IMR-90 (cell line): ENCODE measurements at regions not wholly inside any gene's neighbourhood (a gene's known extent, or its start where the extent isn't known, plus 50 kb on each side); places are given as distances from the start of the nearest gene placed in this dataset.

Source experiments
- ATAC-seq: fragments of 200-7000 bp; cut with Tn5 transposase; 2 replicates; pipeline ENCODE4 v1.9.1; 2020; ENCODE audit warnings: low read depth, mild to moderate bottlenecking, moderate library complexity
- BruUV-seq: library from RNA; stranded (reverse); fragments of 400-500 nt; replicated peaks from 2 replicates; lab custom pipeline; 2021; lab: Mats Ljungman, UMichigan
- CTCF ChIA-PET: fragments of 300-600 bp; formaldehyde crosslinking; extraction: SDS; loops from one replicate; lab custom pipeline; 2021; ENCODE audit warnings: antibody characterized with exemption; lab: Yijun Ruan, JAX
- POLR2A ChIA-PET: fragments of 300-600 bp; sonication (Branson Sonifier 250); formaldehyde crosslinking; loops from one replicate; lab custom pipeline; 2022; ENCODE audit warnings: antibody characterized with exemption; ENCODE audit not compliant: unreplicated experiment; lab: Charles Lee
- DNase-seq: peaks from one replicate; pipeline ENCODE4 v3.0.0; 2013
- H2AFZ ChIP-seq: replicated peaks from 2 replicates; pipeline ENCODE3; 2013; ENCODE audit warnings: low read length, mild to moderate bottlenecking; ENCODE audit not compliant: poor library complexity
- H2AK5ac ChIP-seq: 2 replicates; pipeline ENCODE4 v1.6.1; 2013; ENCODE audit warnings: low read depth, low read length, inconsistent platforms
- H2AK9ac ChIP-seq: replicated peaks from 2 replicates; pipeline ENCODE3; 2013; ENCODE audit warnings: mild to moderate bottlenecking, low read depth, low read length, moderate library complexity; ENCODE audit not compliant: poor library complexity
- H2BK120ac ChIP-seq: 2 replicates; pipeline ENCODE4 v1.6.1; 2013; ENCODE audit warnings: low read depth, low read length, inconsistent platforms
- H2BK15ac ChIP-seq: 3 replicates; pipeline ENCODE4 v1.6.1; 2013; ENCODE audit warnings: low read depth, low read length, inconsistent platforms
- H2BK20ac ChIP-seq: 2 replicates; pipeline ENCODE4 v1.6.1; 2013; ENCODE audit warnings: low read depth, mild to moderate bottlenecking, inconsistent platforms, low read length, moderate library complexity
- H2BK5ac ChIP-seq: 2 replicates; pipeline ENCODE4 v1.6.1; 2013; ENCODE audit warnings: mild to moderate bottlenecking, low read depth, low read length, inconsistent platforms; ENCODE audit not compliant: poor library complexity, severe bottlenecking
- H3K14ac ChIP-seq: replicated peaks from 2 replicates; pipeline ENCODE4 v1.6.1; 2013; ENCODE audit warnings: low read depth, low read length, inconsistent platforms
- H3K18ac ChIP-seq: 2 replicates; pipeline ENCODE4 v1.6.1; 2013; ENCODE audit warnings: low read depth, low read length, control low read depth
- H3K23ac ChIP-seq: 2 replicates; pipeline ENCODE4 v1.6.1; 2013; ENCODE audit warnings: low read depth, low read length, inconsistent platforms
- H3K27ac ChIP-seq: 2 replicates; pipeline ENCODE4 v1.5.1; 2013; ENCODE audit warnings: mild to moderate bottlenecking, control low read depth, low read length; ENCODE audit not compliant: insufficient read depth
- H3K27me3 ChIP-seq: 2 replicates; pipeline ENCODE4 v1.6.1; 2013; ENCODE audit warnings: low read length; ENCODE audit not compliant: control insufficient read depth, insufficient read depth
- H3K36me3 ChIP-seq: 2 replicates; pipeline ENCODE4 v1.6.1; 2013; ENCODE audit warnings: low read length, mixed read lengths; ENCODE audit not compliant: control insufficient read depth, insufficient read depth
- H3K4ac ChIP-seq: 2 replicates; pipeline ENCODE4 v1.6.1; 2013; ENCODE audit warnings: low read depth, low read length, inconsistent platforms
- H3K4me1 ChIP-seq: 2 replicates; pipeline ENCODE4 v1.6.1; 2013; ENCODE audit warnings: low read length, mixed read lengths; ENCODE audit not compliant: control insufficient read depth, insufficient read depth
- H3K4me2 ChIP-seq: 2 replicates; pipeline ENCODE4 v1.6.1; 2013; ENCODE audit warnings: low read depth, mild to moderate bottlenecking, control low read depth, low read length, moderate library complexity
- H3K4me3 ChIP-seq: 2 replicates; pipeline ENCODE4 v1.5.1; 2013; ENCODE audit warnings: low read depth, mild to moderate bottlenecking, control low read depth, low read length, moderate library complexity; ENCODE audit not compliant: insufficient read depth
- H3K56ac ChIP-seq: 2 replicates; pipeline ENCODE4 v1.6.1; 2013; ENCODE audit warnings: low read length, inconsistent platforms; ENCODE audit not compliant: insufficient read depth; ENCODE audit errors: extremely low read depth
- H3K79me1 ChIP-seq, 2 experiments: 2 replicates each; pipeline ENCODE4 v1.6.1; 2013; ENCODE audit warnings: low read length in 2 of 2, inconsistent platforms in 1 of 2, low read depth in 1 of 2
- H3K9ac ChIP-seq: 2 replicates; pipeline ENCODE4 v1.6.1; 2013; ENCODE audit warnings: low read depth, low read length, control low read depth
- H3K9me1 ChIP-seq: 2 replicates; pipeline ENCODE4 v1.6.1; 2013; ENCODE audit warnings: low read length, inconsistent platforms; ENCODE audit not compliant: insufficient read depth
- H3K9me3 ChIP-seq: 2 replicates; pipeline ENCODE4 v1.6.1; 2013; ENCODE audit warnings: low read length; ENCODE audit not compliant: control insufficient read depth, insufficient read depth
- H4K20me1 ChIP-seq: 2 replicates; pipeline ENCODE4 v1.6.1; 2013; ENCODE audit warnings: low read length, inconsistent platforms; ENCODE audit not compliant: insufficient read depth
- H4K5ac ChIP-seq: 2 replicates; pipeline ENCODE4 v1.6.1; 2013; ENCODE audit warnings: mild to moderate bottlenecking, low read depth, low read length, control low read depth
- H4K8ac ChIP-seq, 2 experiments: 2 replicates each; pipeline ENCODE4 v1.6.1; 2013; ENCODE audit warnings: low read depth in 2 of 2, low read length in 2 of 2, control low read depth in 1 of 2, inconsistent platforms in 1 of 2
- H4K91ac ChIP-seq: 2 replicates; pipeline ENCODE4 v1.6.1; 2013; ENCODE audit warnings: low read depth, low read length, inconsistent platforms; ENCODE audit not compliant: insufficient read depth
- BHLHE40 ChIP-seq: fragments of 150-350 bp; IDR thresholded peaks from 2 replicates; pipeline ENCODE4 v1.6.1; 2016; ENCODE audit warnings: mild to moderate bottlenecking, low read depth, low read length
- CEBPB ChIP-seq: IDR thresholded peaks from 2 replicates; pipeline ENCODE4 v1.6.1; 2012; ENCODE audit warnings: low read depth, low read length, improper control_type of control experiment
- CHD1 ChIP-seq: IDR thresholded peaks from 2 replicates; pipeline ENCODE4 v1.6.1; 2012; ENCODE audit warnings: low read depth, low read length, improper control_type of control experiment
- FOS ChIP-seq: fragments of 150-350 bp; IDR thresholded peaks from 2 replicates; pipeline ENCODE4 v1.6.1; 2016; ENCODE audit warnings: low read depth, low read length
- MAFK ChIP-seq: IDR thresholded peaks from 2 replicates; pipeline ENCODE4 v1.6.1; 2012; ENCODE audit warnings: low read depth, low read length, improper control_type of control experiment
- MAZ ChIP-seq: IDR thresholded peaks from 2 replicates; pipeline ENCODE4 v1.6.1; 2012; ENCODE audit warnings: low read depth, mild to moderate bottlenecking, low read length, improper control_type of control experiment, moderate library complexity, borderline replicate concordance
- MXI1 ChIP-seq: IDR thresholded peaks from 2 replicates; pipeline ENCODE4 v1.6.1; 2012; ENCODE audit warnings: low read depth, mild to moderate bottlenecking, low read length, moderate library complexity, borderline replicate concordance
- POLR2A ChIP-seq: IDR thresholded peaks from 2 replicates; pipeline ENCODE4 v1.6.1; 2012; ENCODE audit warnings: mild to moderate bottlenecking, low read depth, low read length
- RAD21 ChIP-seq: IDR thresholded peaks from 2 replicates; pipeline ENCODE4 v1.6.1; 2012; ENCODE audit warnings: low read length, improper control_type of control experiment
- RCOR1 ChIP-seq: IDR thresholded peaks from 2 replicates; pipeline ENCODE4 v1.6.1; 2012; ENCODE audit warnings: mild to moderate bottlenecking, low read length, improper control_type of control experiment; ENCODE audit not compliant: insufficient replicate concordance
- RFX5 ChIP-seq: IDR thresholded peaks from 2 replicates; pipeline ENCODE4 v1.8.0; 2012; ENCODE audit warnings: low read depth, mild to moderate bottlenecking, low read length, moderate library complexity
- SMC3 ChIP-seq: fragments of 150-350 bp; IDR thresholded peaks from 2 replicates; pipeline ENCODE4 v1.6.1; 2016; ENCODE audit warnings: low read depth, mild to moderate bottlenecking, antibody characterized with exemption, low read length, moderate library complexity
- WGBS, 2 experiments: methylation state at CpG; one replicate each; pipeline versions ENCODE4 v1.1.5 to v1.1.7; 2013; ENCODE audit warnings: missing lambda C conversion rate in 2 of 2; ENCODE audit not compliant: insufficient read length in 1 of 2; ENCODE audit errors: extremely low coverage in 2 of 2; 5-methylcytosine and 5-hydroxymethylcytosine counted together
- dilution Hi-C: fragments of 300-500 bp; cut with HindIII; formaldehyde crosslinking; loops from one replicate; pipeline ENCODE4 v1.14.3; 2018; ENCODE audit warnings: low sequenced_read_pairs; ENCODE audit not compliant: unreplicated experiment
- in situ Hi-C: fragments of 300-500 bp; cut with MboI; formaldehyde crosslinking; loops from 3 replicates; pipeline ENCODE4 v1.14.3; 2019; ENCODE audit warnings: low sequenced_read_pairs, inconsistent platforms, mixed read lengths
- intact Hi-C: fragments of 100-400 bp; cut with micrococcal nuclease; formaldehyde crosslinking; loops from 2 replicates; pipeline ENCODE4 v1.10.0; 2022
- TF ChIP-seq, protein P1 (sequence below): conservative IDR thresholded peaks from 2 replicates; pipeline ENCODE4 v1.5.1; 2012; ENCODE audit warnings: mild to moderate bottlenecking, low read depth, low read length, improper control_type of control experiment
- TF ChIP-seq, protein P2 (sequence below): fragments of 150-350 bp; IDR thresholded peaks from 2 replicates; pipeline ENCODE4 v1.6.1; 2016; ENCODE audit warnings: low read depth, mild to moderate bottlenecking, low read length, moderate library complexity, borderline replicate concordance

DNA sequence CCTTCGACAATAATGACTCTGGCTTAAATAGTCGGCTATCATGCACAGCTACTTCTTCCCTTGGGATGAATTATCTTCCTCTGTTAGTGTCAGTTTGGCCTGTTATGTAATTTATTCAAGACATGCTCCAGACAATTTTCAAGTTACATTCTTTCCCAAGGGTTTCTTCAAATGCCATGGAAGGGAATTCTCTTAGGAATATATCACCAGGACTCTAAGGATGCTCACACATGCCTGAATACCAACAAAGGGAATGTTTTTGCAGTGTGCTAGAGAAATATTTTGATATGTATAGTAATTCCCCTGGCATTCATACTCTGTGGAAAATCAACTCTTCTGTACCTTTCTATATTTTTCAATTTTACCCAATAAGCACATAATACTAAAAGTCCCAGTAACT is 286.0 kb upstream of the KYNU start:
- dilution Hi-C loops = no loop called here

More for the DNA sequence above, 286.0 kb upstream of the KYNU start:
- Histone ChIP-seq H3K18ac (no peak overlapping the region), H4K20me1 (no peaks in the 10 kb centered on the region), H3K23ac (no peak overlapping the region), H3K27me3 (no peaks in the 10 kb centered on the region), H3K9me1 (no peaks in the 10 kb centered on the region), H2AFZ (no peak overlapping the region), H2BK15ac (no peak overlapping the region), H4K91ac (no peak overlapping the region), H2BK5ac (no peak overlapping the region), H3K4ac (no peak overlapping the region), H3K27ac (no peak overlapping the region), H3K36me3 (no peaks in the 10 kb centered on the region), H4K8ac (no peak overlapping the region), H3K56ac (no peak overlapping the region), H2BK120ac (no peak overlapping the region), H3K79me1 (no peaks in the 10 kb centered on the region), H2AK9ac (no peak overlapping the region), H2AK5ac (no peak overlapping the region), H3K9ac (no peak overlapping the region), H3K4me2 (no peak overlapping the region), H3K4me1 (no peaks in the 10 kb centered on the region), H4K5ac (no peak overlapping the region), H3K14ac (no peak overlapping the region), H2BK20ac (no peak overlapping the region), H3K4me3 (no peak overlapping the region), H3K9me3 (no peaks in the 10 kb centered on the region)
- ATAC-seq = no peak
- intact Hi-C loops (no loop called here), in situ Hi-C loops (no loop called here)
- TF ChIP-seq CEBPB (no peak), BHLHE40 (no peak), SMC3 (no peak), RFX5 (no peak), MAZ (no peak), RCOR1 (no peak), FOS (no peak), POLR2A (no peak), CHD1 (no peak), RAD21 (no peak), MXI1 (no peak), MAFK (no peak)
- TF ChIP-seq, protein P1, sequence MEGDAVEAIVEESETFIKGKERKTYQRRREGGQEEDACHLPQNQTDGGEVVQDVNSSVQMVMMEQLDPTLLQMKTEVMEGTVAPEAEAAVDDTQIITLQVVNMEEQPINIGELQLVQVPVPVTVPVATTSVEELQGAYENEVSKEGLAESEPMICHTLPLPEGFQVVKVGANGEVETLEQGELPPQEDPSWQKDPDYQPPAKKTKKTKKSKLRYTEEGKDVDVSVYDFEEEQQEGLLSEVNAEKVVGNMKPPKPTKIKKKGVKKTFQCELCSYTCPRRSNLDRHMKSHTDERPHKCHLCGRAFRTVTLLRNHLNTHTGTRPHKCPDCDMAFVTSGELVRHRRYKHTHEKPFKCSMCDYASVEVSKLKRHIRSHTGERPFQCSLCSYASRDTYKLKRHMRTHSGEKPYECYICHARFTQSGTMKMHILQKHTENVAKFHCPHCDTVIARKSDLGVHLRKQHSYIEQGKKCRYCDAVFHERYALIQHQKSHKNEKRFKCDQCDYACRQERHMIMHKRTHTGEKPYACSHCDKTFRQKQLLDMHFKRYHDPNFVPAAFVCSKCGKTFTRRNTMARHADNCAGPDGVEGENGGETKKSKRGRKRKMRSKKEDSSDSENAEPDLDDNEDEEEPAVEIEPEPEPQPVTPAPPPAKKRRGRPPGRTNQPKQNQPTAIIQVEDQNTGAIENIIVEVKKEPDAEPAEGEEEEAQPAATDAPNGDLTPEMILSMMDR = no peak
- TF ChIP-seq, protein P2, sequence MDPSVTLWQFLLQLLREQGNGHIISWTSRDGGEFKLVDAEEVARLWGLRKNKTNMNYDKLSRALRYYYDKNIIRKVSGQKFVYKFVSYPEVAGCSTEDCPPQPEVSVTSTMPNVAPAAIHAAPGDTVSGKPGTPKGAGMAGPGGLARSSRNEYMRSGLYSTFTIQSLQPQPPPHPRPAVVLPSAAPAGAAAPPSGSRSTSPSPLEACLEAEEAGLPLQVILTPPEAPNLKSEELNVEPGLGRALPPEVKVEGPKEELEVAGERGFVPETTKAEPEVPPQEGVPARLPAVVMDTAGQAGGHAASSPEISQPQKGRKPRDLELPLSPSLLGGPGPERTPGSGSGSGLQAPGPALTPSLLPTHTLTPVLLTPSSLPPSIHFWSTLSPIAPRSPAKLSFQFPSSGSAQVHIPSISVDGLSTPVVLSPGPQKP = no peak
- WGBS, 2 experiments = no CpG with 5 or more reads among the region's 2 CpGs
- POLR2A ChIA-PET = no interaction called here
- no TSS peak for BruUV-seq
- CTCF ChIA-PET = no interaction called here
- no peak for DNase-seq
